Fibroblast of pulmonary artery (primary cell): ENCODE measurements at regions not wholly inside any gene's neighbourhood (a gene's known extent, or its start where the extent isn't known, plus 50 kb on each side); places are given as distances from the start of the nearest gene placed in this dataset.
"Not testable (repeated sequence)": the region's sequence is repeated elsewhere in the genome, so short reads cannot be mapped to it uniquely, and the experiment has no call there.

Experiments
- DNase-seq: peaks from one replicate; pipeline ENCODE4 v3.0.0-alpha.2; 2010; ENCODE audit warnings: low read depth
- H3K4me3 ChIP-seq: replicated peaks from 2 replicates; pipeline ENCODE4 v1.5.1; 2011; ENCODE audit warnings: low read depth, mild to moderate bottlenecking, control low read depth, low read length, moderate library complexity
- CTCF ChIP-seq: IDR thresholded peaks from 2 replicates; pipeline ENCODE4 v1.5.1; 2011; ENCODE audit warnings: mild to moderate bottlenecking, control low read depth, low read length, inconsistent platforms; ENCODE audit errors: missing control alignments

- no peak for DNase-seq
- no peak for TF ChIP-seq CTCF
- H3K4me3 ChIP-seq, result no peak overlapping the region
Measured at GRCh38 chr12:131430158-131430742, 280.6 kb upstream of the SFSWAP start.

GRCh38 chr12:131431126-131431655, 279.7 kb upstream of the SFSWAP start:
- H3K4me3 ChIP-seq, DNase-seq: not testable (repeated sequence)

GRCh38 chr12:131432532-131433260, 278.2 kb upstream of the SFSWAP start:
- no peak overlapping the region for H3K4me3 ChIP-seq
- TF ChIP-seq CTCF, result no peak
- no peak for DNase-seq

GRCh38 chr12:131434208-131435125, 276.4 kb upstream of the SFSWAP start:
- TF ChIP-seq CTCF, result no peak
- no peak overlapping the region for H3K4me3 ChIP-seq
- DNase-seq, result no peak

GRCh38 chr12:131436922-131437705, 273.8 kb upstream of the SFSWAP start:
- H3K4me3 ChIP-seq, result no peak overlapping the region
- TF ChIP-seq CTCF, result no peak
- no peak for DNase-seq

DNA sequence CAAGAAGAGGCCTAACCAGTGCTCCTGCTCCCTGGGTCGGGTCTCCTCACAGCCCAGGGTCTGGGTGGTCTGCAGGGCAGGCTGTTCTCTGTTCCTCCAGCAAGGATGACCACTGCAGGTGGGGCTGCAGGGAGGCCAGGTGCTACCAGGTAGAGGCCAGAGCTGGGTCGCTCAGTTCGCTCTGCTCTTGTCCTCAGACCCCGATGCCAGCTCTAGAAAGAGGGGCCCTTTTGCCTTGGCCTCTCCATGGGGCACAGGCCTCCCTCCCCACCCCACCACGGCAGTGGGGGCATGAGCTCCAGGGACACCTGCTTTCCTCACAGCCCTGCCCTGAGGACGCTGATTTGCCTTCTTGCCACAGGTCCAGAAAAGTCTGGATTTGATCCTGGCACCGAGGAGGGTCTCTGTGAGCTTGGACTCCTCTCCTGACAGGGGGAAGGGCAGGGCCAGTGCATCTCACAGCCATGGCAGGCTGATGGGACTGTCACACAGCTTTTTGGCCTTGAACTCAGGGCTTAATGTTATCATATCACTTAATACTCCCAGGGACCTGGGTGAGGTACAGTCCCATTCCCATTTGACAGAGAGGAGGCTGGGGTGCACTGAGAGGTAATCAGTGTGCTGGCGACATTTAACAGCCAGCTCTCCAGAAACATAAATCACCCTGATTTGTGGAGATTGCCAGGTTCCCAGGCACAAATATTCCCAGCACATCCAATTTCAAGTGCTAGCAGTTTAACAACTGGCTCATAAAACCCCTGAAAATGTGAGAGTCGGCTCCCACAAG, 273.0 kb upstream of the SFSWAP start:
- no peak overlapping the region for H3K4me3 ChIP-seq
- TF ChIP-seq CTCF, result no peak
- no peak for DNase-seq

DNA sequence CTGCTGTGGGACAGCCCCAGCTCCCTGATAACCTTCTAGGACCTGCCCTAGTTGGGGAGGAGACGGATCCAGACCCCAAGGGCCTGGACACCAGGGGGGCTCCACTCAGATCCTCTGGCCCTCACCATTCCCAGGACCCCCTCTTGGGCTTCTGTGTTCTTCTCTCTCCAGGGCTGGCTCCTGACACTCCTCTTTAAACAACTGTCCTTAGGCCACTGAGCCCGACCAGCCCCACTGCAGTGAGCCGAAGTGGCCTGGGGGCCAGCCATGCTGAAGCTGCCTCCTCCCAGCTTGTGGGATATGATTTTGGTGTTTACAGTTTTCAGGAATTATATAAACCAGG, 272.4 kb upstream of the SFSWAP start:
- not testable (repeated sequence) for H3K4me3 ChIP-seq, DNase-seq
